ENCODE measurements at regions not wholly inside any gene's neighbourhood (a gene's known extent, or its start where the extent isn't known, plus 50 kb on each side); places are given as distances from the start of the nearest gene placed in this dataset.
A peak's percentile ranks its signal among the peaks of the same experiment; 100 is the strongest.

DNA sequence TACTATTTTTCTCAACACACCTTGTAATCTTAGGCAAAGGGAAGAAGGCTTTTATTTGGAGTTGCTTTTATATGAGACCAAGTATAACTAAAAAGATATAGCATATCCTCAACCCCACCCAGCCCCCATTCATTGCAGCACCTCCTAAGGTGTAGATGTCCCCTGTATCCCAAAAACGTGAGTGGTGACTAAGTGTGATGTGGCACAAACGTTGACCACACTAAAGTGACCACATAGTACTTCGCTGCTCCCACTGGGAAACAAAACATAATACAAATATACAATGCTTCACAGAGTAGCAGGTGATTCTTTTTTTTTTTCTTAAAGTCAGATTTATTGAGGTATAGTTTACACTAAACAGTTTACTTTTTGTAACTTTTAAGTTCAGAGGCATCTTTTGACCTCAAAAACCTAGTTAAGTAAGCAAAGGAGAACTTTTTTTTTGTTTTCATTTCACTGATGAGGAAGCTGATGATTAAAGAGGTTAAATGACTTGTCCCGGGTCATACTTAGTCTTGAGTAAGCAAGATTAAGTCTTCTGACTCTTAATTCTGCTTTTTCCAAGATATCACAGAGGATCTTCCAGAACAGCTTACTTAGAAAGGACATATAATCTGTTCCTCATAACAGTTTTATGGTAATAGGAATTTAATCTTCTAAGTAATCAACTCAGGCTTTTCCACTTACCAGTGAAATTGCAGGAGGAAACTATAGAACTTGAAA, 245.2 kb upstream of the PLEKHG7 start:
- H3K9me3 ChIP-seq (replicated peaks; ENCODE audit: control insufficient read depth, insufficient read depth, low read length), result peaks cover 2% of the 10 kb centered on the region
- no peak for FAIRE-seq
- H3K27me3 ChIP-seq (replicated peaks in 1 of 2; ENCODE audit: control insufficient read depth in 2 of 2, insufficient read depth in 2 of 2, low read length in 1 of 2), result no peaks in the 10 kb centered on the region
- no peaks in the 10 kb centered on the region for H4K20me1 ChIP-seq (ENCODE audit: control insufficient read depth, insufficient read depth)
- no peak overlapping the region for H3K4me2 ChIP-seq (ENCODE audit: control insufficient read depth, insufficient read depth)
- WGBS (ENCODE audit: insufficient coverage, insufficient replicate concordance, low lambda C conversion rate, missing lambda C conversion rate), result 51% methylated on average over 4 of the region's 4 CpGs
- ChIA-PET CTCF (interaction anchor here (0.7 to 3.0 kb wide), 3 partner anchors 9 to 112 kb away, joined by 3 to 11 read pairs (median 3); no protein-coding TSS in a partner anchor), SMC1A (ENCODE audit: uncharacterized antibody, unreplicated experiment) (interaction anchor here (1.1 to 1.9 kb wide), 3 partner anchors 8 to 45 kb away, joined by 3 to 7 read pairs (median 3); no protein-coding TSS in a partner anchor), RAD21 (ENCODE audit: unreplicated experiment) (interaction anchor here (0.7 kb wide), 1 partner anchor 59 kb away, joined by 3 read pairs; no protein-coding TSS in a partner anchor), POLR2A (interaction anchor here (0.6 kb wide), 1 partner anchor 11 kb away, joined by 3 read pairs; no protein-coding TSS in a partner anchor)
- H2AFZ ChIP-seq (ENCODE audit: control insufficient read depth, low read depth, low read length), result peak overlapping the region; percentile 9; the same call in 1 of the 2 replicates
- DNase-seq (ENCODE audit: low read depth, low spot score), result no peak
- H3K36me3 ChIP-seq (ENCODE audit: control insufficient read depth in 2 of 2, insufficient read depth in 2 of 2, low read length in 1 of 2), result no peaks in the 10 kb centered on the region
- intact Hi-C loops (cut with micrococcal nuclease; ENCODE audit: unreplicated experiment), result no loop called here
- H3K79me2 ChIP-seq (ENCODE audit: control insufficient read depth, insufficient read depth, low read length), result no peaks in the 10 kb centered on the region
- BruUV-seq (replicated peaks), result no TSS peak
- H3K27ac ChIP-seq (ENCODE audit: control insufficient read depth, insufficient read depth), result no peak overlapping the region
- in situ Hi-C loops (cut with MboI), result loop anchor here (25.0 kb wide), 1 partner anchor 105 kb away; no protein-coding TSS in a partner anchor
- TF ChIP-seq, protein P1, sequence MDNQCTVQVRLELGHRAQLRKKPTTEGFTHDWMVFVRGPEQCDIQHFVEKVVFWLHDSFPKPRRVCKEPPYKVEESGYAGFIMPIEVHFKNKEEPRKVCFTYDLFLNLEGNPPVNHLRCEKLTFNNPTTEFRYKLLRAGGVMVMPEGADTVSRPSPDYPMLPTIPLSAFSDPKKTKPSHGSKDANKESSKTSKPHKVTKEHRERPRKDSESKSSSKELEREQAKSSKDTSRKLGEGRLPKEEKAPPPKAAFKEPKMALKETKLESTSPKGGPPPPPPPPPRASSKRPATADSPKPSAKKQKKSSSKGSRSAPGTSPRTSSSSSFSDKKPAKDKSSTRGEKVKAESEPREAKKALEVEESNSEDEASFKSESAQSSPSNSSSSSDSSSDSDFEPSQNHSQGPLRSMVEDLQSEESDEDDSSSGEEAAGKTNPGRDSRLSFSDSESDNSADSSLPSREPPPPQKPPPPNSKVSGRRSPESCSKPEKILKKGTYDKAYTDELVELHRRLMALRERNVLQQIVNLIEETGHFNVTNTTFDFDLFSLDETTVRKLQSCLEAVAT (IDR thresholded peaks at IDR 0.05), result no peak
- peak in 1 of 2 experiments; percentile 53; a peak in 2 of 4 replicates for TF ChIP-seq BHLHE40 (IDR thresholded peaks at IDR 0.05; ENCODE audit: borderline replicate concordance in 1 of 2, low read depth in 2 of 2, low read length in 1 of 2)
- no peak for ATAC-seq
- H3K4me3 ChIP-seq, result no peak overlapping the region
- peaks cover 26% of the 10 kb centered on the region for H3K4me1 ChIP-seq (ENCODE audit: control insufficient read depth, insufficient read depth, low read length)
- no peak overlapping the region for H3K9ac ChIP-seq (ENCODE audit: control insufficient read depth, insufficient read depth, low read length)

GRCh38 chr12:92452763-92453162, 250.0 kb upstream of the PLEKHG7 start:
- peaks cover under 1% of the 10 kb centered on the region; the same call in 1 of the 2 replicates for H3K4me1 ChIP-seq (ENCODE audit: control insufficient read depth, insufficient read depth, low read length)
- no peak overlapping the region for H3K9ac ChIP-seq (ENCODE audit: control insufficient read depth, insufficient read depth, low read length)
- ChIA-PET CTCF (no interaction called here), POLR2A (no interaction called here), SMC1A (ENCODE audit: uncharacterized antibody, unreplicated experiment) (interaction anchor here (1.6 to 2.5 kb wide), 2 partner anchors 8 to 44 kb away, joined by 4 to 11 read pairs; no protein-coding TSS in a partner anchor), RAD21 (ENCODE audit: unreplicated experiment) (no interaction called here)
- intact Hi-C loops (cut with micrococcal nuclease; ENCODE audit: unreplicated experiment) (no loop called here), in situ Hi-C loops (cut with MboI) (loop anchor here (25.0 kb wide), 1 partner anchor 110 kb away; no protein-coding TSS in a partner anchor)
- no peak for FAIRE-seq
- no peak for DNase-seq (ENCODE audit: low read depth, low spot score)
- BruUV-seq (replicated peaks), result no TSS peak
- H3K4me2 ChIP-seq (ENCODE audit: control insufficient read depth, insufficient read depth), result no peak overlapping the region
- H3K36me3 ChIP-seq (ENCODE audit: control insufficient read depth in 2 of 2, insufficient read depth in 2 of 2, low read length in 1 of 2), result no peaks in the 10 kb centered on the region
- H3K9me3 ChIP-seq (replicated peaks; ENCODE audit: control insufficient read depth, insufficient read depth, low read length), result peaks cover 19% of the 10 kb centered on the region
- ATAC-seq, result no peak
- H3K79me2 ChIP-seq (ENCODE audit: control insufficient read depth, insufficient read depth, low read length), result no peaks in the 10 kb centered on the region
- H3K4me3 ChIP-seq, result no peak overlapping the region
- H4K20me1 ChIP-seq (ENCODE audit: control insufficient read depth, insufficient read depth), result no peaks in the 10 kb centered on the region
- H2AFZ ChIP-seq (ENCODE audit: control insufficient read depth, low read depth, low read length), result no peak overlapping the region
- H3K27me3 ChIP-seq (replicated peaks in 1 of 2; ENCODE audit: control insufficient read depth in 2 of 2, insufficient read depth in 2 of 2, low read length in 1 of 2), result no peaks in the 10 kb centered on the region
- no peak overlapping the region for H3K27ac ChIP-seq (ENCODE audit: control insufficient read depth, insufficient read depth)
- TF ChIP-seq YBX1 (IDR thresholded peaks at IDR 0.05) (no peak), USF1 (IDR thresholded peaks at IDR 0.05; ENCODE audit: borderline replicate concordance, extremely low read length, insufficient read depth, low read depth, low read length) (no peak), ZBTB11 (CRISPR knock-in tag; IDR thresholded peaks at IDR 0.05) (no peak), KLF5 (IDR thresholded peaks at IDR 0.05; ENCODE audit: partially characterized antibody) (no peak), TCF3 (IDR thresholded peaks at IDR 0.05; ENCODE audit: borderline replicate concordance, insufficient read depth, low read depth, low read length) (no peak), CBFB (IDR thresholded peaks at IDR 0.05; ENCODE audit: low read depth) (no peak), HDAC6 (IDR thresholded peaks at IDR 0.05; ENCODE audit: unreplicated experiment) (no peak), SUPT20H (IDR thresholded peaks at IDR 0.05; ENCODE audit: borderline replicate concordance, control insufficient read depth, low read depth, low read length) (no peak)

All from GM12878 (cell line).